GM19238 (cell line): ENCODE measurements at regions not wholly inside any gene's neighbourhood (a gene's known extent, or its start where the extent isn't known, plus 50 kb on each side); places are given as distances from the start of the nearest gene placed in this dataset.

Experiments
- DNase-seq: peaks from one replicate; pipeline ENCODE4 v3.0.0; 2011; ENCODE audit warnings: low spot score; ENCODE audit not compliant: insufficient read length

DNA sequence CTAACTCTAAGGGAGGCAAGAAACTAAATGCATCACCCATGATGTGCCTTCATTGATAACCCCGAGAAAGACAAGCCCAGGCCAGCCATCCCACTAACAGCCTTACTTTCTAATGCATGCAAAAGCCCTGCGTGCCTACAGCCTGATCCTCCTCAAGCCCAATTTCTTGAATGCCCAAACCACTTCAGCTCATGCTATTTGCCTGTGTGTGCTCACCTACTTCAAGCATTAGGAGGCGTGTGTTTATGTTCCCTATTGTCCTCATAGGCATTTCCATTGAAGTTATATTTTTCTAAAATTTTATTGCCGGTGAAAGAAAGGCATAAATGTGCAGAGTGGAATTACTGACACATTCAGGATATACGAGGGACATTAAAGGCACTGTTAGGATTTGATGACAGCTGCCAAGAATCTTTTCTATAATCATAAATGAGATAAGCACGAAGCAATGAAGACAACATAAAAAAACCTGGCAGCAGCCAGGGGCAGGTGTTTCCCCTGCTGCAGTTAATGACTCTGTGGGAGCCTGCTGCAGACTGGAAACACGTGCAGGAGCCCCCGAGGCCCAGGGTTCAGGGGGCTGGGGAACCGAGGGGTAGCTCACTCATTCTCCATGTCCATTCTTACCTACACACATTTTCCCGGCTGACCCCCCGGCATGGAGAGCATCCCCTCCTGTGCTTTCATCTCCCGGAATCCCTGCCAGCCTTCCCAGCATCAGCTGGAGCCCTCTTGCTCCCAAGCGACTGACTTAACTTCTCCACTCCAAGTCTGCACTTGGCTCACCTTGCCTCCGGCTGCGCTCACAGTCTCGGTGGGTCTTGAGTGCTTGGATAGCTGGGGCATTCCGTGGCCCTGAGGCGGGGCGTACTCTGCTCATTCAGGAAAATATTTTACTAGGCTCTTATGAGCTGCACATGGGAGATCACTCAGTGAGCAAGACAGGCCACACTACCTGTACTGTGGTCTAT lies 292.3 kb upstream of the SIX2 start:
- DNase-seq: no peak

DNA sequence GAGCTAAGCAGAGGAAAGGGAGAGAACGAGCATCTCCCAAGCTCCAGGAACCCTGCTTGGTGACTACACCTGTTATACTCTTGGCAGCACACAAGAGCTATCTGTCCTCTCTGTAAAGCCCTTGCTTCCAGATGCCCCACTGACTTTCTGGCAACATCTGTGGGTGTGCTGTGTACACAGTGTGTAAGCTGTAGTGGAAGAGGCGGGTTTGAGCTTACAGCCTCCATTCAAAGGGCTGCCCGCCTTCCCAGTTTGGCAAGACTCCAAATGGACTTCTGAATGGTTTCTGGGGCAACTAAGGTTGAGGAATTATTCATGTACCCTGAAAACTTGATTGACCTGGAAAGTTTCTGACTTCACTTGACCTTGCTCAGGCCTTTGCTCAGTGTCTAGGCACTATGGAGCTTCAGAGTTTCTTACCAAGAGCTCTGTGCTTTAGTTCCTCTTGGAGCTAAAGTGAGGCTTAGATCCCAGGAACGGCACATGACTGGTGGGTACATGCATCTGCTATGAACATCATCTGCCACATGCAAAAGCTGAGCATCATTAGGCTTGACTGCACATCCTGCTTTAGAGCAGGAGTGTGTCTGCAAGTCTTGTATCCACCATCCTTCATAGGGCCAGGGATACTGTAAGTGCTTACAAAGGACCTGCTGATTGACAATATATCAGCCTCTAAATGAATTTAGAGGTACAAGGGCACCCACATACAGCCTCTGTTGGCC lies 290.9 kb upstream of the SIX2 start:
- DNase-seq: no peak

DNA sequence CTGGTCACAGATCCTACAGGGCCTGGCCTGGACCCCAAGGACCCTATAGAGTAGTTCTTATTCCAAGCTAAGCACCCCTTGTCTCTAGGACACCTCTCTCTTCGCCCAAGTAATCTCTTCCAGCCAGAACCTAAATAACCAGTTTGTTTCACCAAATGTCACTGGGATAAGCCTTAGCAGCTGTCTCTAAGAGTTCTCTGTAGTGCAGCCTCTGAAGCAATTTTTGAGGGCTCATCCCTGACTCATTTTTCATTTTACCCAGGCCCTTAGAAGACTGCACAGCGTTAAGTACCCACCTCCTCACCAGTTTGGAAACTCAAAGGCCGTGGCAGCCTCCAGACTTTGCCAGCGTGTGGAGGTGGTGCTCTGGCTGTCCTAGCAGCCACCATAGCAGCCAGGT lies 290.1 kb upstream of the SIX2 start:
- DNase-seq: no peak

DNA sequence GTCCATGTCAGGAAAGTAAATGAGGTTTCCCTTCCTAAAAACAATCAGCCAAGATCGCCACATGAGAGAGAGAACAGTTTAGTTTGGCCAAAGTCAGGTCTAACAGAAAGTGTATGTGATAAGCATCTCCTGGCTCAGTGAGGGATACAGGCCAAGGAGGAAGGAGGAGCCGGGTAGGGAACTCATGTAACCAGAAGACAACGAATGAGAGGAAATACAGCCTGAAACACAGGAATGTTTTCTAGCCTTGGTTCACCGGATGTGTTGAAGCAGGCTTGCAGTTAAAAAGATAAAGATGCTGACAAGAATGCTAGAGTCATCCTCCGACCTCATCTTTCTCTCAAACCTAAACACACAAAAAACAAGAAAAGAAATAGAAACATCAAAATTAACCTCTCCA lies 283.9 kb upstream of the SIX2 start:
- no peak for DNase-seq

DNA sequence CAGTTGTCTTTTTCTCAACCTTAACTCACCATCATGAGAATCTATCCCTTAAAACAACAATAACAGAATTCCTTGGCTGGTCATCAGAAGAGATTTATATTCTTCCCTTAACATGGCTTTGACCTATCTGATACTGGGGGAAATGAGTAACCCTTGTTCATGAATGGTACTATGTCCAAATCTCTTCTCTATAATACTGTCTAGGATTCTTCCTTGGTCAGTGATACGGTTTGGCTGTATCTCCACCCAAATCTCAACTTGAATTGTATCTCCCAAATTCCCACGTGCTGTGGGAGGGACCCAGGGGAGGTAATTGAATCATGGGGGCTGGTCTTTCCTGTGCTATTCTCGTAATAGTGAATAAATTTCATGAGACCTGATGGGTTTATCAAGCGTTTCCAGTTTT lies 282.0 kb upstream of the SIX2 start:
- DNase-seq: no peak

DNA sequence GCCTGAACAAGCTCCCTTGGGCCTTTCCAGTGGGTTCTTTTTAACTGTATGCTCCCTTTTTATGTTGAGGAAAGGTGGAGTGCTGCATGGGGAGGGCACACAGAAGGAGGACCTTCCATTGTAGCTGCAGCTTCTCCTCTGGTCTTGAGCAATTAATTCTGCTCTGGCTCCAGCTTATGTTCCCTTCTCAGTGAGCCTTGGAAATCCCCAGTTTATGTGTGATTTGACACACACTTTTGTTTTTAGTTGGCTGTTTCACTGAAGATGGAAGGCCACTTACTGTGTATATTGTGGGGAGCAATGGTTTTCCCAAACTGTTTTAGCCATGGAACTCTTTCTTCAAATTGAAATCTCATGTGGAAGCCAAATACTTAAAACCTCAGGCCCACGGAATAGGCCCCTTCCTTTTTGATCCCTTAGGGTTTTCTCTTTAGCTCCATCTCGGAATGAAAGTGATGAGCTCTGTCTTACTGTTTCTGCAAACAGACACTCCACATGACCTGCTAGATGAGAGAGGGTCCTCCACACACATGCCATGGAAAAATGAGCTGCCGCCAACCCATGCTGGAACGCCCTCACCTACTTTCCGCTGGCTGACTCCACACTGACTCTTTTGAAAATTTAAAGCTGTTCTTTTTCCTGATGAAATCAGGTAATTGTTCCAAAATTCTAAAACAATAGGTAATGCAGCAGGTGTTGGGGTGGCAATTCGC lies 280.9 kb upstream of the SIX2 start:
- DNase-seq: no peak

DNA sequence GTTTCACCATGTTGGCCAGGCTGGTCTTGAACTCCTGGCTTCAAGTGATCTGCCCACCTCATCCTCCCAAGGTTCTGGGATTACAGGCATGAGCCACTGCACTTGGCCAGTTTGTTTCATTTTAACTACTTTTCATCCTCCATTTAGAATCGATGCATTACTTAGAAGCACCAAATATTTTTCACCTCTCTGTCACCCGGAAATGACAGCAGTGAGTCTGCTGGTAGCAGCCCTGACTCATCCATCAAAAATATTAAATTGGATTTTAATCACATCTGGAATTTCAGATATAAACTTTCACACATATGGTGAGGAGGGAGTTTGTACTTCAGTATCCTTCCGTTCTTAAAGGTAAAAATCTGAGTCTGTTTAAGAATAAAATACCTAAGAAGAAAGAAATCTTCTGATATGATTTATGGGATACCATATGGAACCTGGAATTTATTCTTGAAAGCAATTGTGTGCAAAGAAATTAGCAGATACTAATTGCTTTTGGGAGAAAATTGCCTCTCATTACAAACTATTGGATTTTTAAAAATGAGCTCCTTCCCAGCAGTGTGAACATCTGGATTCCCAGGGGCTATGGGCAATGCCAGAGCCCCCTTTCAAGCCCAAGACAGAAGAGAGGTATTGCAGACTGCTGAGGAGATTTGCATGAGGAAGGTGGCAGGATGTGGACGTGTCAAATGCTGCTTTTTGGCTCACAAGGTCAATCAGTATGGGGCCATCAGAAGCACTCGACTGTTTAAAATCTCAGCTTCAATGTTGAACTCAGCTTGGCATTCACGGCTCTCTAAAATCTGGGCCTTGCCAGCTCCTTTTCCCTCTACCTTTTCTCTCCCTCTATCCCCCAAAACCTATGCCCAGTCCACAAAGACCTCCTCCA lies 279.5 kb upstream of the SIX2 start:
- DNase-seq: no peak

DNA sequence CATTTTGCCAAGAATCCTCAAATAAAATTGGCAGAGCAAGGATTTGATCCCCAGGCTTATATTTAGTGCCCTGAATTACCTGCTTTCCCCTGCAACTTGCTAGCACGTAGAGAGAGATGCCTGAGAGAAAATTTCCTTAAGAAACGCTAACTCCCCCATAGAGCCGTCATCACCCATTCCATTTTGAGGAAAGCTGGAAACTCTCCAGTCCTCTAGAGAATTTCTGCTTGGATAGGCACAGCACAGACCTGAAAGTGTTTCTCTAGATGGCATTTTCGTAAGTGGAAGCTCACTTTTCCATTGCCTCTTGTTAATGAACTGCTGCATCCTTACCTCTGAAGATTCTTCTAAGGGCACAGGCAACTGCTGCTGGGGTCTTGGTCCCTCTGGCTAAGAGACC lies 277.8 kb upstream of the SIX2 start:
- DNase-seq: no peak

DNA sequence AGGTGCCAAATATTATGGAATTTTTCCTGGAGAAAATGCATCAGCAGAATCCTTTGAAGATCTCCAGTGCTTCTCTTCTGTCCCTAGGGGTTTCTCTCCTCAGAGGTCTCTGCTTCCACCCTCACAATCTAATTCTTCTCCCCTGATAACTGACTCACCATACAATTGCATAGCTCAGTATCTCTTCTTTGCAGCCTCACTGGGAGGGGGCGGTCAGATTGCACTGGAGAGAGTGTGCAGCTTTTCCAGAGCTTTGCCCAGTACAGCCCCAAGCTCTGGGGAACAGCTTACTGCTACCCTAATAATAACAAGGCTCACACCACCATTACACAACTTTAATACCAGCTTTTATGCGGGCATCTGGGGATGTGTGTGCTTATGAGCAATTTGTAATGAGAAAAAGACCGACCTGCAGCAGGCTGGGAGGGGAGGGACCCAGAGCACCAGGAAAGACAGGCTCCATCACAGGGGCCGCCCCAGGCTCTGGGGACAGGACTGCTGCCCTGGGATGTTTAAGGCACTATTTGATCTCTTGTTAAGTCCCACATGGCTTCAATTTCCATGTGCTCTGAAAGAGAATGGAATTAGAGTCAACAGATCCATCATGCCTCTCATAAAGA lies 276.6 kb upstream of the SIX2 start:
- no peak for DNase-seq

DNA sequence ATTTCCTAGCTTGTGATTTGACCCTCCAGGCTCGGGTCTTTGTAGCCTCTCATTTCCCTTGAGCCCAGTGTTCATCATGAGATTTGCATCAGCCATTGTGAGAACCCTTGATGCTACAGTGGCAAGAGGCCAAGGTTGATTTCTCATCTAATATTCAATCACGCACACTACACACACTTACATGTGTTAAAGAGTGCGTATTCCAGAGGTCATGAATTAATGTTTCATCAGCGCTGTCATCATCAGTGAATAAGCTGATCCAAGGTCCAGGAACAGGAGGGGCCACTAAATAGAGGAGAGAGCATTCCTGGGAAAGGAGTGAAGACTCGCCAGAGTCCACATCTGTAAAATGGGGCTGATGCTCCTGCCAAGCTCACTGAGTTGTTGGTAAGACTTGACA lies 276.1 kb upstream of the SIX2 start:
- DNase-seq: no peak

DNA sequence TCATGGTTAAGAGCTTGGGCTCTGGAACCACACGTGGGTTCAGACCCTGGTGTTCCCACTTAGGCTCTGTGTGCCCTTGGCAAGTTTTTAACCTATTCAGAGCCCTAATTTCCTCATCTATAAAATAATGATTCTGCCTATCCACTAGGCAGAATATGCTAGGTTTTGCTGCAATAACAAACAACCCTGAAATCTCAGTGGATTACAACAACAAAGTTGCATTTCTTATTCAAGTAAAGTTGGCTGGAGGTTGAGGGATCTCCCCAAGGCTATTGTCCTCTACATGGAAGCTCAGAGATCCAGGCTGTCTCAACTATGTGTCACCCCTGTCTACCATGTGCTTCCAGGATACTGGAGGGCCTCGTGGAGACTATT lies 275.4 kb upstream of the SIX2 start:
- no peak for DNase-seq

DNA sequence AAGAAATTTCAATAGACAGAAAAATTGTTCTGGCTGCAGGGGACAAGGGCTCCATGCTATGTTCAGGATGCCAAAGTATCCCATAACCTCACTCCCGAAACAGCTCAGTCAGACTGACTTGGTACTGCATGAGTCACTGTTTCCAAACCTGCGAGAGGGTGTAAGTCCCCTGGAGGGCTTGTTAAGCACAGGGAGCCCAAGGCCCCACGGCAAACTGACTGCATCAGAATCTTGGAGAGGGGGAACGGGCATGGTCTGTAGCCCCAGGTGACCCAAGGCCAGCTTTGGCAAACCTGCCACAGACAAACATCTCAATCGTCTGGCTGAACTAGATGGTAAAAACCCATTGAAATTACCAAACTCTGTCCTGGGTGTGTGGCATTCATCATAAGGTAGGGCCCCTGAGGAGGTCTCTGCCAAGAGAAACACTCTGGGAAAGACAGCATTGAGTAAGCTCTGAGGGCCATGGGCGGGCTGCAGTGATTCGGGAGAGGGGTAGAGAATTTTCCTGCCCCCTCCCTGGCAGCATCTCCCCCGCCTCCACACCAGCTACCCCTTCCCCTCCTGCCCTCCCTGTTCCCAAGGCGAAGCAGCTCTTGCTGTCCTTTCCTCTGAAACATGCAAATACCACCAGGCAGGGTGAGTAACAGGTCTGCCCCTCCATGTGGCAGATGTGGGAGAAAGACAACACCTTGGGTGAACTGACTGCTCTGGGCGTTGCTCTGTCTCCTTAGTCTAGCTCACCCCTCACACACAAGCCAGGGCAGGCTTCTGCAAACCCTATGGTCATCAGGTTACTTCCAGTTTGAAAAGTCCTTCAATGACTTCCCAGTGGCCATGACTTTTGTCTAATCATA lies 274.7 kb upstream of the SIX2 start:
- DNase-seq: no peak

DNA sequence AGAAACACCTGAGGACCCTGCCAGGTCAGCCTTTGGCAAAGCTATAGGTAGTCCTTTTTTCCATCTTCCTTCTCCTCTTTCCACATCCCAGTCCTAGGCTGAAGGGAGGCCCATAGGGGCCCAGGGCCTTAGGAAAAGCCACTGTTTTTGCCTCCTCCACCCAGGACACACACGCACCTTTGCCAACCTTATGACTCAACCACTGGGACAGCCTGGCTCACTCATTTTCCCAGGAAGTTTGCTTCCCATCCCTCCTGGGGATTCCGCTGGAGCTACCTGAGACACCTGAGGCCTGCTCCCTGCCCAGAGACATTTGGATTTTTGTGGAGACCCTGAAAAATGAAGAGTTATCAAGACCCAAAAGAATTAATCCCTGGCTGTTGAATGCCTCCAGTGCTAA lies 273.4 kb upstream of the SIX2 start:
- DNase-seq: no peak

DNA sequence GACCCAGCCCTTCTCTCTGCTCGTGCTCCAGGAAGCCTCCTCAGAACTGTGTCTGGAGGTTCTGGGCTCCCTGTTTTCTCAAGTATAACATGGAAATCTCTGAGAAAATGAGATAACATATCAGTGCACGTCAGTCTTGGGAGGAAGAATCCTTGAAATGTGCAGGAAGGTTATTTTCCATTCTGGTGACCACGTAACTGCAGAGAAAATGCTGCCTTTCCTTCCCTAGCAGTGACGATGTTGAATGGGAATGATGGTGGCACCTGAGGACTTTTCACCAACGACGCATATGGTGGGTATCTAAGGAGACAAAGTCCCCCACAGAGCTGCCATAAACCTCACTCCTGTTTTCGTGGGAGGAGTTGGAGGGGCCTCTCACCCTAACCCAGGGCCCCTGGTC lies 272.1 kb upstream of the SIX2 start:
- no peak for DNase-seq

DNA sequence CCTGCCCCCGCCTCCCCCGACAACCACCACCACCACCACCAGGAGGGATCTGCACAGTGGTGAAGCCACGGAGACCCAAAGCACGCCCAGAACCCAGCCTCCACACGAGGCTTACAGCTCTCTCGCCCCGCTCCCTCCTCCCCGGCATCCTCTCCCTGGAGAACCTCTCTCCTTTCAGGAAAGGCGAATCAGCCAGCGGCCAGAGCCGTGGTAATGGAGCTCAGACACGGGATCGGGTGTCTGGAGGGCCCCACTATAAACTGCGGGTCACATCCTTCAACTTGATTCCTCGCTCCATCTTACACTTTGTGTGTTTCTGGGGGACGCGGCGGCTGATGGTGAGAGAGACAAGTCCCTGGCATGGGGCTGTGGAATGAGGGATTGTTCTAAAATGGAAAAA lies 271.5 kb upstream of the SIX2 start:
- DNase-seq: no peak

DNA sequence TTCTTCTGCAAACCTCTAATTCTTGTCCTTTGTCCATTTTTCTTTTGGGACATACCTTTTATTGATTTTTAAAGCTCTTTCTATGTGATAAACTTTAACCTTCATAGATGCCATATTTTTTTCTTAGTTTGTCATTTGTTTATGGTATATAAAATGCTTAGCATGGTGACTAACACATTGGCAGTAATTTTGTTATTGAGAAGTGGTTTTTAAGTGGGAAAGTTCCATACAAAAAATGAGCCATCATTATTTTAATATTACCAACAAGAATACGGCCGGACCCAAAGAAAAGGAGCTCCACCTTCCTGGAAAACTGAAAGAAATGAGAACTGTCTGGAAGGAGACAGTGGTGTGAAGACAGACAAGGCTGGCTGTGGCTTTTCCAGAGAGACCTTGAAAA lies 270.1 kb upstream of the SIX2 start:
- no peak for DNase-seq

DNA sequence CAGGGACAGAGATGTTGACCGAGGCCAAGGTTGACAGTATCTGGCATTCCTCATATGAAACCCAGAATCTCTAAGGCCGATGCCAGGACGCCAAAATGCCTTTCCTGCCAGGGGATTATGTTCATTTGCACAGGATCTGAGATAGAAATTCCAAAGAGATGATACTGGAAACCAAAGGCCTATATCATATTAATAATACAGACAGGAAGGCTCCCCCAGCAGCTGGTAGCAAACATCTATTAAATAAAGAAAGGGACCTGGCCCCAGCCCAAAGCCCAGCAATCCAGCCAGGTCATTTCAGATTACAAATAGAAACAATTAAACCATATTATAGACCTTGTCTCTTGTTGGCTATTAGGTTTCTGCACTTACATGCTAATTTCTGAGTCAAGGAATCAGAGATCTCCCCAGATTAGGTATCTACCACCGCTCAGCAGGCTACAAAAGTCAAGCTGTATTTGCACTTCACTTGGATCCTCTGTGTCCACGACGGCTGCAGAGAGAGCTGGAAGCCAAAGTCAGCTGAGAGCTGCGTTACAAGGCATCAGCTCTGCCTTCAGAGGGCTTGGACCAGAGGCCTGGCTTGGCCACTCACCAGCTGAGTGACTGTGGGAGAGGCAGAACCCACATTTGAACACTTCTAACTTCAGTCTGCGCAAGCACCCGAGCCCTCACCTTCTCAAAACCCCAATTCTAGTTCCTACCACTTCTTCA lies 269.3 kb upstream of the SIX2 start:
- DNase-seq: no peak

DNA sequence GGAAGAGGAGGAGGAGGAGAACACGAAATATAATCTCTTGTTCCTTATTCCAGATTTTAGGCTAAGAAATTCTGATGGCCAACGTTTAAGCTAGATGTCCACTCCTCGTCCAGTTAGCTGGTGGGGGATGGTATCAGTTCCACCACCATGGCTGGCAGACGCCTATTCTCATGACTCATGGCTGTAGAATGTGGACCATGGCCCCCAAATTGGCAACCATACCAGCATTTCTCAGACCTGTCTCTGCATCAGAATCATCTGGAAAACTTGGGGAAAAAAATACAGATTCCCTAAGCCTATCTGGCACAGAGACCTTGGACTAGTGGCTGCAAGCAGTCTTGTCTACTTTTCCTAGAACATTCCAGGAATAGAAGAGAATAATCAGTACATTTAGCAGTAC lies 267.7 kb upstream of the SIX2 start:
- DNase-seq: no peak

DNA sequence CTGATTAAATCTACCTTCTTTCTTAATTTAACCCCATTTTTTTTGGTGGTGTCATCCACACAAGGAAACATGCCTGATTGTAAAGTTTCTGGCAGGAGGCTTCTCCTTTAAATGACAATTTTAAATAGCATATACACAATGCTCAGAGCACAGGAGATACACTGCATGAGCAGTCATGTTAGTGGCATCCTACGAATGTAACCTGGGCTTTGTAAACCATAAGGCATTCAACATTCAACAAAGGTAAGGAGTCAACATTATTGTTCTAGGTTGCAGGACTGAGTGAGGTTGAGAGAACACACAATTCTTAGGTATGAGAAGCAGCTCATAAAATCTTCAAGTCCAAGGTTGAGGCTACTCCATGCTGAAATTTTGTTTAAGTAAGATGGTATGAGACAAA lies 266.6 kb upstream of the SIX2 start:
- no peak for DNase-seq
